HG03378 (cell line): ENCODE measurements at regions not wholly inside any gene's neighbourhood (a gene's known extent, or its start where the extent isn't known, plus 50 kb on each side); places are given as distances from the start of the nearest gene placed in this dataset.
"Not testable (repeated sequence)": the region's sequence is repeated elsewhere in the genome, so short reads cannot be mapped to it uniquely, and the experiment has no call there.

Experiments
- ATAC-seq: cut with Tn5 transposase; IDR thresholded peaks from one replicate; pipeline ENCODE4 v1.9.1; 2021; ENCODE audit warnings: mild to moderate bottlenecking, moderate library complexity; ENCODE audit not compliant: unreplicated experiment

DNA sequence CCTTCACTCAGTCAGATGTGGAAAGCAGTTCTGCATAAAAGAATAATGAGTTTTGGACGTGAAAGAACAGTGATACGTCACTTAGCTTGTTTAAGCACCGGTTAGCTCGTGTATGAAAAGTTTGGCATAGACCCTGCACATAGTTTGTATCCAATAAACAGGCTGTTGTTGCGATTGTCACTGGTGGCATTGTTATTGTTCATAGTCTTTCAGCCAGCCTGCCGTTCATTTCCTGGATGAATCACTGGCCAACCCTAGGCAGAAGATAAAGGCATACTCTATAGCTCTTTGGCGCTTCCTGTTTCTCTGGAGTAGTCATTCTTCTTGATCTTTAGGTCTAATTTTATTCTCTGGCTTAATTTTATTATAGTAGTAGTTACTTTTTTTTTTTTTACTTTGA, 57.8 kb upstream of the ANKRD30A start:
- ATAC-seq, result no peak

- not testable (repeated sequence) for ATAC-seq
Observed at GRCh38 chr10:37062296-37062695, 63.1 kb upstream of the ANKRD30A start.

- no peak for ATAC-seq
Observed at GRCh38 chr10:37057261-37057660, 68.1 kb upstream of the ANKRD30A start.

- ATAC-seq, result no peak
Observed at GRCh38 chr10:37053476-37053875, 71.9 kb upstream of the ANKRD30A start.

DNA sequence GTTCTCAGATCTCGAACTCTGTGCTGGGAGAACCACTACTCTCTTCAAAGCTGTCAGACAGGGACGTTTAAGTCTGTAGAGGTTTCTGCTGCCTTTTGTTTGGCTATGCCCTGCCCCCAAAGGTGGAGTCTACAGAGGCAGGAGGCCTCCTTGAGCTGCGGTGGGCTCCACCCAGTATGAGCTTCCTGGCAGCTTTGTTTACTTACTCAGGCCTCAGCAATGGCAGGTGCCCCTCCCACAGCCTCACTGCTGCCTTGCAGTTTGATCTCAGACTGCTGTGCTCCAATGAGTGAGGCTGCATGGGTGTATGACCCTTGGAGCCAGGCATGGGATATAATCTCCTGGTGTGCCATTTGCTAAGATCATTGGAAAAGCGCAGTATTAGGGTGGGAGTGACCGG, 75.4 kb upstream of the ANKRD30A start:
- not testable (repeated sequence) for ATAC-seq

DNA sequence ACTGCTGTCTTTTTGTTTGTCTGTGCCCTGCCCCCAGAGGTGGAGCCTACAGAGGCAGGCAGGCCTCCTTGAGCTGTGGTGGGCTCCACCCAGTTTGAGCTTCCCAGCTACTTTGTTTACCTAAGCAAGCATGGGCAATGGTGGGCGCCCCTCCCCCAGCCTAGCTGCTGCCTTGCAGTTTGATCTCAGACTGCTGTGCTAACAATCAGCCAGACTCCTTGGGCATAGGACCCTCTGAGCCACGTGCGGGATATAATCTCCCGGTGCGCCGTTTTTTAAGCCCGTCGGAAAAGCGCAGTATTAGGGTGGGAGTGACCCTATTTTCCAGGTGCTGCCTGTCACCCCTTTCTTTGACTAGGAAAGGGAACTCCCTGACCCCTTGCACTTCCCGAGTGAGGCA, 81.1 kb upstream of the ANKRD30A start:
- ATAC-seq, result not testable (repeated sequence)

DNA sequence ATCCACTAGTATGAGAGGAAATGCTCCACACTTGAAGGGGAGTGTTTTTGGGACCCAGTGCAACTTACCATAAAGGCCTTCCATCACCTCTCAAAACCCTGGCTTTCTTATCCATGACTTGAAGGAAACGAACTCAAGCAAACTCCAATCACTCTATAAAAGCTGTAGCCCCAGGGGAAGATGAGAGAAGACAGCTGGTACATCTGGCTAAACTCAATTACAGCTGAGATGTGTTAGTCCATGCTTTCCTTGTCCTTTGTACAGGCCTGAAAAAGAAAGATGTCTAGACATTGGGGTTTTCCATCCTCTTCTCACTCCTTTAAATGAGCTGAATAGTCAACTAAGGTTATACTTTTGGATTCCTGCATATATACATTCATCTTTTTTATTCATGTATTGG, 89.5 kb upstream of the ANKRD30A start:
- ATAC-seq, result no peak

DNA sequence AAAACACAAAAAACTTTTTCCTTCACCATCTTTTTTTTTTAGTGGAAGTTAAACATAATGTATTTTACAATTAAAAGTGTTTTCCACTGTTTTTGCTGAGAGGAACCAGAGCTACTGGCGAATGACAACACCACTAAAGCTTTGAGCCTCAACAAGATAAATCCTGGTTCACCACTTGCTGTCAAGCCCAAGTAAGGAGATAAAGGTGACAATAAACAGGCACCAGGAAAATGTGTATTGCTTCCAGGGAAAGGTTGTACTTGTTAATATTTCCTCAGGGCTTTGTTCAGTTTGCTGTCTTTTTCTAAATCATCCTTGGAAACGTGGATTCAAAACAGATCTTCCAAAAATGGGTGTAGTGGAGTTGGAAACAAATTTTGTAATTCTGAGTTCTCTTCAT, 109.9 kb upstream of the ANKRD30A start:
- ATAC-seq, result no peak

- no peak for ATAC-seq
Observed at GRCh38 chr10:37010741-37011140, 114.7 kb upstream of the ANKRD30A start.

DNA sequence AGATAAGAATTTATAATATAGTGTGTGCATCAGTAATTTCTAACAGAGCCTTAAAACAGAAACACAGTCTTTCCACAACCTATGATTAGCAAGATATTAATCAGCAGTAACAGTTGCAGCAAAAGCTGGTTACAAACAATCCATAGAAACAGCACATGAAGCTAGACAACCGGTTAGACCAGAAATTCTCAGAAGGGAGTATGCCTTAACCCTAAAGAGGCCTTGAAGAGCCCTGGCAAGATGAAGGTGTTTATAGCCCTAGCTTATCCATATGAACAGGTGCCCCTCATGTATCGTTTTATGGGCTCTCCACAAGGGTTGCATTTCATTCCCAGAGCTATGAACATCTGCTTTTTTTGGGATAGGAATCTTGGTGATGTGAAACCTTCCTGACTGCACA, 117.1 kb upstream of the ANKRD30A start:
- ATAC-seq, result not testable (repeated sequence)

GRCh38 chr10:37003126-37003525, 122.3 kb upstream of the ANKRD30A start:
- ATAC-seq, result no peak

DNA sequence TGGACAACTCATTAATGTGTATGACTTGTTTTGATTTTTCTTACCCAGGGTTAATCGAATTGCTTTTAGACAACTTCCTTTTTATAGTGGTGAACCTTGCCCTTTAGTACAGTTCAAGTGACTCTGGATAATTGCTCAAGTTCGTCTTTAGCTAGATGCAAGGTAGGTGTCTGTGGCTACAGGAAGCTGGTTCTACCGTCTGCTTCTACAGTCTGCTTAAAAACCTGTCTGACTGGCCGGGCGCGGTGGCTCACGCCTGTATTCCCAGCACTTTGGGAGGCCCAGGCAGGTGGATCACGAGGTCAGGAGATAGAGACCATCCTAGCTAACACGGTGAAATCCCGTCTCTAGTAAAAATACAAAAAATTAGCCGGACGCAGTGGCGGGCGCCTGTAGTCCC, 129.6 kb upstream of the ANKRD30A start:
- not testable (repeated sequence) for ATAC-seq

DNA sequence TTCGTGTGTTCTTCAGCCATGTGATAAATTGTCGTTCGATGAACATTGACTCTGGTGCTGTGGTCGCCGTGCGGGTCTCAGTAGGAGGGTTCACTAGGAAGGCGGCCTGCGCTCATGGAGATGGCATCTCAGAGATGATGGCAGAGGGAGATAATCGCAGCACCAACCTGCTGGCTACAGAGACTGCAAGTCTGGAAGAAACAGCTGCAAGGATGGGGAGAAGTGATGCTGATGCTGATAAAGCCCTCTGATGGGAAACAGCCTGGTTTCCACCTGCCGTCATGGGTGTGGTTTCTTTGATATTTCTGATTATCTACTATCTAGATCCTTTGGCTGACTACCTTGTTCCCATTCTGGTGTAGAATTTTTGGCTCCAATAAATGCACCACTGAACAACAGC, 130.5 kb upstream of the ANKRD30A start:
- ATAC-seq, result no peak

DNA sequence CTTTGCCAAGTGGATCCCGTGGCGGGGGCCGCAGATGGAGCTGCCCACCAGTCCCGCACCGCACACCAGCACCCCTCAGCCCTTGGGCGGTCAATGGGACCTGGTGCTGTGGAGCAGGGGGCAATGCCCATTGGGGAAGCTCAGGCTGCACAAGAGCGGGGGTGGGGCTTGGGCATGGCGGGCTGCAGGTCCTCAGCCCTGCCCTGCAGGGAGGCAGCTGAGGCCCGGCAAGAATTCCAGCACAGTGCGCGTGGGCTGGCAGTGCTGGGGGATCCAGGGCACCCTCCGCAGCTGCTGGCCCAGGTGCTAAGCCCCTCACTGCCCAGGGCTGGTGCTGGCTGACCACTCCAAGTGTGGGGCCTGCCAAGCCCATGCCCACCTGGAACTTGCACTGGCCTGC, 136.2 kb upstream of the ANKRD30A start:
- no peak for ATAC-seq

- ATAC-seq, result no peak
Observed at GRCh38 chr10:36946598-36946997, 178.8 kb upstream of the ANKRD30A start.

DNA sequence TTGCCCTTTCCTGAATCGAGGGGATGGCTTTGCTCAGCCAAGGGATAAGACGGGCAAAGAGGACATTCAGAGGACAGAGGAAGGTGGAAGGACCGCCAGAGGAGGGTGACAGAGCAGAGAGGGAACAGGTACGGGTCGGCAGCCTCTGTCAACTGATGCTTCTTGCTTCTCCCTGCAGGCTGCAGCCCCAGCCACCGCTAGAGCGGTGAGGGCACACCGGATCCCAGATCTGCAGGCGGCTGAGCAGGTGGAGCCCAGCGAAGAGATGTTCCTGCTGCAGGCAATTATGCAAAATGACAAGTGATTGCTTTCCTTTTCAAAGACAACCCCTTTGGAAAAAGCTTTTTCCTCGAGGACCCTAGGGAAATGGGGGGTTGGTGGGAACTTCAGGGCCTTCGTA, 181.9 kb upstream of the ANKRD30A start:
- ATAC-seq, result no peak

DNA sequence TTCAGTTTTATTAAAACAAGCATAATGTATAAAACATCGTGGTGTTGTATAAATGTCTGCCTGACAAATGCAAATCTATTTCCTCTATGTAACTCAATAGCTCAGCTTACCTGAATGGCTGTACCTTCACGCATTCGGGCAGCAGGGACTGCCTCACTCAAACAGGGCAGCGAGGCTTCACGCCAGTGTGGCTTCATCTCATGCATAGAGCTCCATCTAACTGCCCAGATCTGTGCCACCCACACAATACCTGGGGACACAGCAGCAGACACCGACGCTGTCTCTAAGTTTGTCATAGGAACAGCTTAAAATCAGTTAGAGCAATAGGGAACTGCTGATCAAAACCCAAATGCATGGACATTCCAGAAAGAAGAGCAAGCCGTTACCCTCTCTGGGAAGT, 182.8 kb upstream of the ANKRD30A start:
- ATAC-seq, result no peak

GRCh38 chr10:36903040-36903439, 222.4 kb upstream of the ANKRD30A start:
- no peak for ATAC-seq

- no peak for ATAC-seq
Observed at GRCh38 chr10:36899652-36900051, 225.7 kb upstream of the ANKRD30A start.

- peak; percentile 89 for ATAC-seq
Observed at GRCh38 chr10:36888925-36889573, 236.3 kb upstream of the ANKRD30A start.

DNA sequence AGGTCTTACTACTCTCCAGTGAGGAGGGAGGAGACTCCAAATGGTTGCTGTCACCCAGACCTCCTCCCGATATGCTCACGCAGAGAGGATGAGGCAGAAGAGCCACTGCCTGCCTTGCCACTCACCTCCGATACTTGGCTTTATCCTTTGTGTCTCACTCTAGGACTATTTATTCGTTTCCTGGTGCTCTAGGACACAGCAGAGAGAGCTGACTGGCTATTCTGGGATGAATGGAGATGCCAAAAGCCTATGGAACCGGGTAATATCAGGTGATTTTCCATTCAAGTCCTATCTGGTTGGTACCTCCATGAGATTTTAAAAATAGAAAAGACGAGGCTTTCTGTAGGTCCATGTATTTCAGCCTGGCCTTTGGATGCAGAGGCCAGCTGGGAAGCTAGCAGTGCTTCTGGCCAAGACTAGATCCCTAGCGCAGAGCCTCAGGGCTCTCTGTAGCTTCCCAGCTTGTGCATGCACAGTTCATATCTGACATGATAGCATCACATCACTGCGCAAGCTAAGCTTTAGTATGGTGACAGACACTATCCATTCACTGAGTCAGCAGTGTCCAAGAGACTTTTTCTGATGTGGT, 239.0 kb upstream of the ANKRD30A start:
- ATAC-seq, result no peak

DNA sequence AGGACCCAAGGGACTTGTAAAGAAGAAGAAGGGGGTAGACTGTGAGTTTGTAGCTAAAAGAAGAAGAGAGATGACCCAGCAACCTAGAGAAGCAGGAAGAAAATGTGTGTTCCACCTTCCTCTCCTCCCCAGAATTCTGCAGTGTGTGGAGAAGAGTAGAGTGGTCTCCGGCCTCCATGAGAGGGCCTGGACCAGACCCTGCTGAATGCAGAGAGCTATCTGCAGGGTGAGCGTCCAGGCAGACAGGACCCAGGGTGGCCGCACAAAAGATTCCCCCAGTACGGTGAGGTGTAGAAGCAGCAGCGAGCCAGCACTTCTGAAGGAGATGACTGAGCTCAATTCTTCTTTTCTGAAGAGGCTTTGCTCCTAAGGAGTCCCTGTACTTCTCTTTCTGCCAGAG, 239.7 kb upstream of the ANKRD30A start:
- ATAC-seq, result no peak

- ATAC-seq, result no peak
Observed at GRCh38 chr10:36882781-36883180, 242.6 kb upstream of the ANKRD30A start.
